WTC11 (cell line): ENCODE measurements at regions not wholly inside any gene's neighbourhood (a gene's known extent, or its start where the extent isn't known, plus 50 kb on each side); places are given as distances from the start of the nearest gene placed in this dataset.

Experiments used
- ATAC-seq: fragments of 200-7000 bp; cut with Tn5 transposase; 2 replicates; pipeline ENCODE4 v1.10.0; 2021; ENCODE audit warnings: mild to moderate bottlenecking, moderate library complexity
- CTCF ChIA-PET: fragments of 300-600 bp; sonication (Branson Sonifier 250); formaldehyde crosslinking; loops from one replicate; lab custom pipeline; 2021; ENCODE audit warnings: antibody characterized with exemption; lab: Charles Lee
- POLR2A ChIA-PET: fragments of 350-600 bp; sonication (Branson Sonifier 250); formaldehyde crosslinking; loops from one replicate; lab custom pipeline; 2021; ENCODE audit warnings: antibody characterized with exemption; lab: Charles Lee
- DNase-seq: peaks from one replicate; pipeline ENCODE4 v3.0.0; 2021; ENCODE audit warnings: low spot score
- H3K27ac Mint-ChIP-seq: 2 replicates; pipeline ENCODE4 v1.8.0; 2021; ENCODE audit warnings: mixed read lengths
- H3K27me3 Mint-ChIP-seq: 2 replicates; pipeline ENCODE4 v1.8.0; 2021; ENCODE audit warnings: low read depth, mild to moderate bottlenecking, moderate library complexity, mixed read lengths
- H3K36me3 Mint-ChIP-seq: 2 replicates; pipeline ENCODE4 v1.8.0; 2021; ENCODE audit warnings: mixed read lengths
- H3K4me1 Mint-ChIP-seq: 2 replicates; pipeline ENCODE4 v1.8.0; 2022; ENCODE audit warnings: mixed read lengths
- H3K4me3 Mint-ChIP-seq: 2 replicates; pipeline ENCODE4 v1.8.0; 2021; ENCODE audit warnings: mild to moderate bottlenecking, moderate library complexity, mixed read lengths
- H3K9me3 Mint-ChIP-seq: 2 replicates; pipeline ENCODE4 v1.8.0; 2021; ENCODE audit warnings: mixed read lengths
- ATF6 ChIP-seq: sonication (generic); formaldehyde crosslinking; IDR thresholded peaks from 2 replicates; pipeline ENCODE4 v1.8.1; 2023; ENCODE audit warnings: mild to moderate bottlenecking, missing genetic modification reagents
- ELF4 ChIP-seq: sonication (generic); formaldehyde crosslinking; IDR thresholded peaks from 2 replicates; pipeline ENCODE4 v1.8.1; 2022; ENCODE audit warnings: low read depth, mild to moderate bottlenecking, moderate library complexity, missing genetic modification reagents
- EMX1 ChIP-seq: fragments of 250-450 bp; sonication (Bioruptor Pico); IDR thresholded peaks from 2 replicates; pipeline ENCODE4 v1.8.0; 2021; ENCODE audit warnings: mild to moderate bottlenecking
- ETV6 ChIP-seq: sonication (generic); formaldehyde crosslinking; IDR thresholded peaks from 2 replicates; pipeline ENCODE4 v1.8.1; 2022; ENCODE audit warnings: mild to moderate bottlenecking, missing genetic modification reagents
- FOXP1 ChIP-seq: sonication (generic); formaldehyde crosslinking; IDR thresholded peaks from 2 replicates; pipeline ENCODE4 v1.8.0; 2022; ENCODE audit warnings: missing genetic modification reagents, mild to moderate bottlenecking, moderate library complexity, borderline replicate concordance
- GABPB1 ChIP-seq: sonication (generic); formaldehyde crosslinking; IDR thresholded peaks from 2 replicates; pipeline ENCODE4 v1.8.1; 2023; ENCODE audit warnings: mild to moderate bottlenecking, missing genetic modification reagents
- IRF2 ChIP-seq: sonication (generic); formaldehyde crosslinking; IDR thresholded peaks from 2 replicates; pipeline ENCODE4 v1.8.0; 2022; ENCODE audit warnings: low read depth, missing genetic modification reagents, borderline replicate concordance
- JUN ChIP-seq: sonication (generic); formaldehyde crosslinking; IDR thresholded peaks from 2 replicates; pipeline ENCODE4 v1.8.0; 2023; ENCODE audit warnings: mild to moderate bottlenecking, missing genetic modification reagents
- NFE2L1 ChIP-seq: sonication (generic); formaldehyde crosslinking; IDR thresholded peaks from 2 replicates; pipeline ENCODE4 v1.8.1; 2023; ENCODE audit warnings: missing genetic modification reagents
- PRDM15 ChIP-seq: sonication (generic); formaldehyde crosslinking; IDR thresholded peaks from 2 replicates; pipeline ENCODE4 v1.8.0; 2022; ENCODE audit warnings: missing genetic modification reagents
- SMAD3 ChIP-seq: sonication (generic); formaldehyde crosslinking; IDR thresholded peaks from 2 replicates; pipeline ENCODE4 v1.8.0; 2022; ENCODE audit warnings: missing genetic modification reagents, mild to moderate bottlenecking, borderline replicate concordance
- TEAD1 ChIP-seq: sonication (generic); formaldehyde crosslinking; IDR thresholded peaks from 2 replicates; pipeline ENCODE4 v1.8.0; 2022; ENCODE audit warnings: mild to moderate bottlenecking, missing genetic modification reagents
- USF2 ChIP-seq: sonication (generic); formaldehyde crosslinking; IDR thresholded peaks from 2 replicates; pipeline ENCODE4 v1.8.1; 2023; ENCODE audit warnings: mild to moderate bottlenecking, missing genetic modification reagents, moderate library complexity
- ZBTB43 ChIP-seq: sonication (generic); formaldehyde crosslinking; IDR thresholded peaks from 2 replicates; pipeline ENCODE4 v1.8.1; 2023; ENCODE audit warnings: mild to moderate bottlenecking, missing genetic modification reagents
- ZNF121 ChIP-seq: sonication (generic); formaldehyde crosslinking; IDR thresholded peaks from 2 replicates; pipeline ENCODE4 v1.8.0; 2023; ENCODE audit warnings: missing genetic modification reagents
- ZNF317 ChIP-seq: sonication (generic); formaldehyde crosslinking; IDR thresholded peaks from 2 replicates; pipeline ENCODE4 v1.8.1; 2023; ENCODE audit warnings: low read depth, mild to moderate bottlenecking, moderate library complexity, missing genetic modification reagents, borderline replicate concordance
- ZNF671 ChIP-seq: fragments of 250-450 bp; sonication (Bioruptor Pico); IDR thresholded peaks from 2 replicates; pipeline ENCODE4 v1.8.0; 2021; ENCODE audit warnings: mild to moderate bottlenecking
- TF ChIP-seq, protein P1 (sequence below): sonication (generic); formaldehyde crosslinking; IDR thresholded peaks from 2 replicates; pipeline ENCODE4 v1.8.1; 2022; ENCODE audit warnings: mild to moderate bottlenecking, missing genetic modification reagents, moderate library complexity, borderline replicate concordance
- TF ChIP-seq, protein P2 (sequence below): fragments of 250-450 bp; sonication (Bioruptor Pico); IDR thresholded peaks from 2 replicates; pipeline ENCODE4 v1.9.0; 2021; ENCODE audit warnings: mild to moderate bottlenecking, borderline replicate concordance
- TF ChIP-seq, protein P3 (sequence below): fragments of 250-450 bp; sonication (Bioruptor Pico); IDR thresholded peaks from 2 replicates; pipeline ENCODE4 v2.1.2; 2022; ENCODE audit warnings: mild to moderate bottlenecking, moderate library complexity

DNA sequence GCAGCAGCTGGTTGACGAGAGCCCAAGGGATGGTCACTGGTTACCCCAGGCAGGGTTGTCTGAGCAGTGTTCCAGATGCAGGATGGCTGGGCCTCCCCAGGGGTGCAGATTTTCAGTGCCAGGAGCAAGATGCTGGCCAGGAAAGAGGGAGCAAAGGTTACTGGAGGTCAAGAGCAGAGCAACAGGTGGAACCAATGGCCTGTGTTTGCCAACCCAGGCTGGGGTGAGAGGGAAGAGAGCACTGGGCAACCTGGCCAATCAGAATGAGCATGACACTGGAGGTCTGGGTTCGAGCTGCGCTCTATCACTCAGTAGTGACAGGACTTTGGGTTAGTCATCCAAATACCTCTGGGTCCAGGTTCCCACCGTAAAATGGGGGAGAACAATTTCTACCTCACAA lies 90.6 kb upstream of the TLE3 start:
- H3K4me3 Mint-ChIP-seq: no peak overlapping the region
- DNase-seq (no peak), ATAC-seq (no peak)
- H3K27me3 Mint-ChIP-seq: peaks cover 3% of the 10 kb centered on the region; the same call in 1 of the 2 replicates
- POLR2A ChIA-PET: no interaction called here
- peaks cover 27% of the 10 kb centered on the region for H3K4me1 Mint-ChIP-seq
- peaks cover 12% of the 10 kb centered on the region for H3K36me3 Mint-ChIP-seq
- no peak overlapping the region for H3K27ac Mint-ChIP-seq
- H3K9me3 Mint-ChIP-seq: peaks cover 14% of the 10 kb centered on the region
- CTCF ChIA-PET: no interaction called here
- TF ChIP-seq ZBTB43 (CRISPR knock-in tag): no peak
- TF ChIP-seq ELF4: no peak
- no peak for TF ChIP-seq NFE2L1 (CRISPR knock-in tag)
- no peak for TF ChIP-seq IRF2 (CRISPR knock-in tag)
- no peak for TF ChIP-seq GABPB1 (CRISPR knock-in tag)
- TF ChIP-seq TEAD1 (CRISPR knock-in tag): no peak
- TF ChIP-seq, protein P1, sequence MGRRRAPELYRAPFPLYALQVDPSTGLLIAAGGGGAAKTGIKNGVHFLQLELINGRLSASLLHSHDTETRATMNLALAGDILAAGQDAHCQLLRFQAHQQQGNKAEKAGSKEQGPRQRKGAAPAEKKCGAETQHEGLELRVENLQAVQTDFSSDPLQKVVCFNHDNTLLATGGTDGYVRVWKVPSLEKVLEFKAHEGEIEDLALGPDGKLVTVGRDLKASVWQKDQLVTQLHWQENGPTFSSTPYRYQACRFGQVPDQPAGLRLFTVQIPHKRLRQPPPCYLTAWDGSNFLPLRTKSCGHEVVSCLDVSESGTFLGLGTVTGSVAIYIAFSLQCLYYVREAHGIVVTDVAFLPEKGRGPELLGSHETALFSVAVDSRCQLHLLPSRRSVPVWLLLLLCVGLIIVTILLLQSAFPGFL: no peak
- TF ChIP-seq ZNF671 (CRISPR knock-in tag): no peak
- no peak for TF ChIP-seq ETV6 (CRISPR knock-in tag)
- no peak for TF ChIP-seq EMX1 (CRISPR knock-in tag)
- TF ChIP-seq FOXP1: no peak
- TF ChIP-seq, protein P2, sequence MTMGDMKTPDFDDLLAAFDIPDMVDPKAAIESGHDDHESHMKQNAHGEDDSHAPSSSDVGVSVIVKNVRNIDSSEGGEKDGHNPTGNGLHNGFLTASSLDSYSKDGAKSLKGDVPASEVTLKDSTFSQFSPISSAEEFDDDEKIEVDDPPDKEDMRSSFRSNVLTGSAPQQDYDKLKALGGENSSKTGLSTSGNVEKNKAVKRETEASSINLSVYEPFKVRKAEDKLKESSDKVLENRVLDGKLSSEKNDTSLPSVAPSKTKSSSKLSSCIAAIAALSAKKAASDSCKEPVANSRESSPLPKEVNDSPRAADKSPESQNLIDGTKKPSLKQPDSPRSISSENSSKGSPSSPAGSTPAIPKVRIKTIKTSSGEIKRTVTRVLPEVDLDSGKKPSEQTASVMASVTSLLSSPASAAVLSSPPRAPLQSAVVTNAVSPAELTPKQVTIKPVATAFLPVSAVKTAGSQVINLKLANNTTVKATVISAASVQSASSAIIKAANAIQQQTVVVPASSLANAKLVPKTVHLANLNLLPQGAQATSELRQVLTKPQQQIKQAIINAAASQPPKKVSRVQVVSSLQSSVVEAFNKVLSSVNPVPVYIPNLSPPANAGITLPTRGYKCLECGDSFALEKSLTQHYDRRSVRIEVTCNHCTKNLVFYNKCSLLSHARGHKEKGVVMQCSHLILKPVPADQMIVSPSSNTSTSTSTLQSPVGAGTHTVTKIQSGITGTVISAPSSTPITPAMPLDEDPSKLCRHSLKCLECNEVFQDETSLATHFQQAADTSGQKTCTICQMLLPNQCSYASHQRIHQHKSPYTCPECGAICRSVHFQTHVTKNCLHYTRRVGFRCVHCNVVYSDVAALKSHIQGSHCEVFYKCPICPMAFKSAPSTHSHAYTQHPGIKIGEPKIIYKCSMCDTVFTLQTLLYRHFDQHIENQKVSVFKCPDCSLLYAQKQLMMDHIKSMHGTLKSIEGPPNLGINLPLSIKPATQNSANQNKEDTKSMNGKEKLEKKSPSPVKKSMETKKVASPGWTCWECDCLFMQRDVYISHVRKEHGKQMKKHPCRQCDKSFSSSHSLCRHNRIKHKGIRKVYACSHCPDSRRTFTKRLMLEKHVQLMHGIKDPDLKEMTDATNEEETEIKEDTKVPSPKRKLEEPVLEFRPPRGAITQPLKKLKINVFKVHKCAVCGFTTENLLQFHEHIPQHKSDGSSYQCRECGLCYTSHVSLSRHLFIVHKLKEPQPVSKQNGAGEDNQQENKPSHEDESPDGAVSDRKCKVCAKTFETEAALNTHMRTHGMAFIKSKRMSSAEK (CRISPR knock-in tag): no peak
- no peak for TF ChIP-seq PRDM15 (CRISPR knock-in tag)

DNA sequence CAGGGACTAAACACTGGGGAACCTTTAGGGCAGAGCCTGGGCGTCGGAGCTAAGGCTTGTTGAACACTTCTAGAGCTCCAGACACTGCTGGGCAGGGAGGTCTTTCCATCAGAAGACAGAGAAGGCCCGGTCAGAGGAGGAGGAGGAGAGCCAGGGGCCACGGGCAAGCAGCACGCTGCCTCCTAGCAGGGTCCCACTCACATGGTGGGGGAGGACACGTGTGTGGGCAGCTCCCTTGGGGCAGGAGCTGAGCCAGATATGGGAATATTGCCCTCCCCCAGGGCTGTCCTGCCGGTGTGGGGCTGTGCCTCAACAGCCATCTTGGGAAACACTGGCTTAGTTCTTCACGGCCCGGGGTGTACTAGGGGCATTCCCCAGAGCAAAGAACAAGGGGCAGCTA lies 89.6 kb upstream of the TLE3 start:
- Mint-ChIP-seq H3K27me3 (peaks cover 3% of the 10 kb centered on the region; the same call in 1 of the 2 replicates), H3K36me3 (peaks cover 10% of the 10 kb centered on the region)

More for the DNA sequence above, 89.6 kb upstream of the TLE3 start:
- POLR2A ChIA-PET: no interaction called here
- Mint-ChIP-seq H3K9me3 (peaks cover 12% of the 10 kb centered on the region), H3K4me1 (peaks cover 27% of the 10 kb centered on the region), H3K4me3 (no peak overlapping the region), H3K27ac (no peak overlapping the region)
- DNase-seq: no peak
- TF ChIP-seq, protein P3, sequence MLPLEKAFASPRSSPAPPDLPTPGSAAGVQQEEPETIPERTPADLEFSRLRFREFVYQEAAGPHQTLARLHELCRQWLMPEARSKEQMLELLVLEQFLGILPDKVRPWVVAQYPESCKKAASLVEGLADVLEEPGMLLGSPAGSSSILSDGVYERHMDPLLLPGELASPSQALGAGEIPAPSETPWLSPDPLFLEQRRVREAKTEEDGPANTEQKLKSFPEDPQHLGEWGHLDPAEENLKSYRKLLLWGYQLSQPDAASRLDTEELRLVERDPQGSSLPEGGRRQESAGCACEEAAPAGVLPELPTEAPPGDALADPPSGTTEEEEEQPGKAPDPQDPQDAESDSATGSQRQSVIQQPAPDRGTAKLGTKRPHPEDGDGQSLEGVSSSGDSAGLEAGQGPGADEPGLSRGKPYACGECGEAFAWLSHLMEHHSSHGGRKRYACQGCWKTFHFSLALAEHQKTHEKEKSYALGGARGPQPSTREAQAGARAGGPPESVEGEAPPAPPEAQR (CRISPR knock-in tag): no peak
- no peak for TF ChIP-seq ATF6
- TF ChIP-seq ZNF317 (CRISPR knock-in tag): no peak
- TF ChIP-seq SMAD3: no peak
- TF ChIP-seq USF2 (CRISPR knock-in tag): no peak
- TF ChIP-seq JUN: no peak
- TF ChIP-seq ZNF121 (CRISPR knock-in tag): no peak
- CTCF ChIA-PET: no interaction called here
- no peak for ATAC-seq
